Neural progenitor cell (in vitro differentiated cells): ENCODE measurements at regions not wholly inside any gene's neighbourhood (a gene's known extent, or its start where the extent isn't known, plus 50 kb on each side); places are given as distances from the start of the nearest gene placed in this dataset.

Experiments used
- EZH2 ChIP-seq: fragments of 200-600 bp; sonication (generic); IDR thresholded peaks from 2 replicates; pipeline ENCODE4 v1.6.1; 2017; ENCODE audit warnings: antibody characterized with exemption, mild to moderate bottlenecking, moderate library complexity
- TF ChIP-seq, protein P1 (sequence below): fragments of 200-600 bp; sonication (generic); IDR thresholded peaks from 2 replicates; pipeline ENCODE4 v1.5.1; 2017; ENCODE audit warnings: antibody characterized with exemption, mild to moderate bottlenecking

GRCh38 chr11:91927448-91927847, 297.2 kb upstream of the FAT3 start:
- TF ChIP-seq, protein P1, sequence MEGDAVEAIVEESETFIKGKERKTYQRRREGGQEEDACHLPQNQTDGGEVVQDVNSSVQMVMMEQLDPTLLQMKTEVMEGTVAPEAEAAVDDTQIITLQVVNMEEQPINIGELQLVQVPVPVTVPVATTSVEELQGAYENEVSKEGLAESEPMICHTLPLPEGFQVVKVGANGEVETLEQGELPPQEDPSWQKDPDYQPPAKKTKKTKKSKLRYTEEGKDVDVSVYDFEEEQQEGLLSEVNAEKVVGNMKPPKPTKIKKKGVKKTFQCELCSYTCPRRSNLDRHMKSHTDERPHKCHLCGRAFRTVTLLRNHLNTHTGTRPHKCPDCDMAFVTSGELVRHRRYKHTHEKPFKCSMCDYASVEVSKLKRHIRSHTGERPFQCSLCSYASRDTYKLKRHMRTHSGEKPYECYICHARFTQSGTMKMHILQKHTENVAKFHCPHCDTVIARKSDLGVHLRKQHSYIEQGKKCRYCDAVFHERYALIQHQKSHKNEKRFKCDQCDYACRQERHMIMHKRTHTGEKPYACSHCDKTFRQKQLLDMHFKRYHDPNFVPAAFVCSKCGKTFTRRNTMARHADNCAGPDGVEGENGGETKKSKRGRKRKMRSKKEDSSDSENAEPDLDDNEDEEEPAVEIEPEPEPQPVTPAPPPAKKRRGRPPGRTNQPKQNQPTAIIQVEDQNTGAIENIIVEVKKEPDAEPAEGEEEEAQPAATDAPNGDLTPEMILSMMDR: no peak
- TF ChIP-seq EZH2: no peak
